CD4-positive, alpha-beta memory T cell (primary cell): ENCODE measurements at regions not wholly inside any gene's neighbourhood (a gene's known extent, or its start where the extent isn't known, plus 50 kb on each side); places are given as distances from the start of the nearest gene placed in this dataset.

Experiments
- CTCF ChIA-PET: fragments of 350-600 bp; sonication (Branson Sonifier 250); formaldehyde crosslinking; loops from one replicate; lab custom pipeline; 2021; ENCODE audit warnings: inconsistent platforms; ENCODE audit not compliant: partially characterized antibody; lab: Charles Lee
- POLR2A ChIA-PET: fragments of 350-600 bp; sonication (Branson Sonifier 250); formaldehyde crosslinking; loops from one replicate; lab custom pipeline; 2021; ENCODE audit not compliant: partially characterized antibody; lab: Charles Lee
- DNase-seq, 5 donors: peaks; one replicate each; pipeline versions ENCODE4 v3.0.0 to v3.0.0-alpha.2; 2020 to 2022; ENCODE audit warnings: mixed read lengths in 1 of 5
- H3K27ac ChIP-seq: one replicate; pipeline ENCODE4 v1.7.0; 2013; ENCODE audit warnings: low read depth, low read length
- H3K27me3 ChIP-seq: 2 replicates; pipeline ENCODE4 v1.7.0; 2013; ENCODE audit warnings: mild to moderate bottlenecking, low read length, moderate library complexity; ENCODE audit not compliant: insufficient read depth
- H3K36me3 ChIP-seq: 2 replicates; pipeline ENCODE4 v1.7.0; 2013; ENCODE audit warnings: mild to moderate bottlenecking, low read length, moderate library complexity; ENCODE audit not compliant: insufficient read depth
- H3K4me1 ChIP-seq: 2 replicates; pipeline ENCODE4 v1.7.0; 2013; ENCODE audit warnings: mild to moderate bottlenecking, low read length, moderate library complexity; ENCODE audit not compliant: insufficient read depth
- H3K4me3 ChIP-seq, 2 donors: one replicate each; pipeline ENCODE4 v1.7.0; 2013; ENCODE audit warnings: low read length in 2 of 2, mild to moderate bottlenecking in 1 of 2
- H3K9me3 ChIP-seq, 2 donors: one replicate each; pipeline ENCODE4 v1.7.0; 2013; ENCODE audit warnings: low read length in 2 of 2, control low read depth in 1 of 2; ENCODE audit not compliant: control insufficient read depth in 1 of 2
- H3K27ac Mint-ChIP-seq, 7 donors: one replicate each; pipeline ENCODE4 v1.8.0; 2020 to 2021; ENCODE audit warnings: mixed read lengths in 7 of 7, mild to moderate bottlenecking in 6 of 7, inconsistent platforms in 3 of 7, moderate library complexity in 3 of 7
- H3K27me3 Mint-ChIP-seq, 2 donors: one replicate each; pipeline ENCODE4 v1.8.0; 2020 to 2021; ENCODE audit warnings: mixed read lengths in 2 of 2
- H3K36me3 Mint-ChIP-seq, 2 donors: one replicate each; pipeline ENCODE4 v1.8.0; 2020 to 2021; ENCODE audit warnings: mixed read lengths in 2 of 2, inconsistent platforms in 1 of 2, mild to moderate bottlenecking in 1 of 2
- H3K4me1 Mint-ChIP-seq, 4 donors: one replicate each; pipeline ENCODE4 v1.8.0; 2020 to 2021; ENCODE audit warnings: mixed read lengths in 4 of 4, mild to moderate bottlenecking in 1 of 4
- H3K4me3 Mint-ChIP-seq, 8 donors: one replicate each; pipeline ENCODE4 v1.8.0; 2020 to 2021; ENCODE audit warnings: mixed read lengths in 8 of 8, mild to moderate bottlenecking in 7 of 8, moderate library complexity in 6 of 8, inconsistent platforms in 3 of 8
- H3K9me3 Mint-ChIP-seq, 8 donors: one replicate each; pipeline ENCODE4 v1.8.0; 2020 to 2021; ENCODE audit warnings: mixed read lengths in 8 of 8, mild to moderate bottlenecking in 5 of 8, inconsistent platforms in 3 of 8, moderate library complexity in 1 of 8
- intact Hi-C: fragments of 100-400 bp; cut with micrococcal nuclease; formaldehyde crosslinking; loops from one replicate; pipeline ENCODE4 v1.15.1; 2023

DNA sequence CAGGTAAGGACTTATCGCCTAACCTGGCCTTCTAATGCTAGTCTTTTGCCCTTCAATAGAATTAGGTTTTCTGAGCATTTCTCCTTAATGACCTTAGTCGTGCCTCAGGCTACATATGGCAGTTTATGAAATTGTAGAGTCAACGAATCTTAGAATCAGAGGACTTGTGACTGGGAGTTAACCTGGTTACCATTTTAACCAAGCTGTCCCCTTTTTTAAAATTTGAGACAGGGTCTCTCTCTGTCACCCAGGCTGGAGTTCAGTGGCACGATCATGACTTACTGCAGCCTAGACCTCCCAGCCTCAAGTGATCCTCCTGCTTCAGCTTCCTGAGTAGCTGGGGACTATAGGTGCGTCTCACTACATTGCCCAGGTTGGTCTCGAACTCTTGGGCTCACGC, 53.5 kb upstream of the DMRTB1 start:
- CTCF ChIA-PET: interaction anchor here (1.3 to 5.0 kb wide), 3 partner anchors 11 to 127 kb away, joined by 4 to 36 read pairs (median 4); no protein-coding TSS in a partner anchor
- Histone ChIP-seq H3K27ac (no peak overlapping the region), H3K9me3 (no peaks in the 10 kb centered on the region), H3K27me3 (no peaks in the 10 kb centered on the region), H3K4me3 (no peak overlapping the region), H3K36me3 (no peaks in the 10 kb centered on the region), H3K4me1 (peaks cover 22% of the 10 kb centered on the region)
- Mint-ChIP-seq H3K4me1 (peaks cover 14 to 22% (median 16%) of the 10 kb centered on the region in 4 donors), H3K9me3 (peaks cover 0 to 1% (median 0%) of the 10 kb centered on the region in 8 donors), H3K4me3 (no peak overlapping the region), H3K27ac (peak overlapping the region in 2 of 7 donors; percentile 19 to 81), H3K36me3 (no peaks in the 10 kb centered on the region), H3K27me3 (no peaks in the 10 kb centered on the region)
- DNase-seq: no peak
- POLR2A ChIA-PET: interaction anchor here (0.5 to 1.0 kb wide), 2 partner anchors 7 to 202 kb away, joined by 3 to 5 read pairs; no protein-coding TSS in a partner anchor
- intact Hi-C loops: no loop called here

DNA sequence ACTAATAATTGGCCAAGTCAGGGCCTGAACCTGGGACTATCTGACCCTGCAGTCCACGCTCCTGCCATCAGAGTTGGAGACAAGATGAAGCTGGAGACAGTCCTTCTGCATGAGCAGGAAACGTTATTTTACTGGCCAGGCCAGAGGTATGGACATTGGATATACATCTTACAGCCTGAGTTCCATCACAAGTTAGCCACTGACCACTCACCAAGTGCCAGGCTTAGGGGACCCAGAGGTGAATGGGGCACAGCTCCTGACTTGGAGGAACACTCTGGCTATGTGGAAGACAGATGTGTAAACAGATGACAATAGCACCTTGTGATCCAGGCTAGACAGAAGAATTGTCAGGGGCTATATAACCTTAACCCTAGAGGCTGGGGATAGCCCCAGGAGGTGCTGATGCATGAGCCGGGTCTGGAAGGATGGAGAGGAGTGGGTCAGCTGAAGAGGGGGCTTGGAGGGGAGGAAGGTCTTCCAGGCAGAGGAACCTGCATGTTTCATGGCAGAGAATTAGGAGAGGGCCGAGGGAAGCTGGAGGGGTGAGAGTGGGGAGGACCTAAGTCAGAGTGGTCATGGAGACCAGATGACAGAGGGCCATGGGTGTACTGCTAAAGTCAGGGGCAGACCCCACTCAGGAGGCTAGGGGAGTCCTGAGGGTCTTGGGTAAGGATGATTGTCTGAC, 52.5 kb upstream of the DMRTB1 start:
- intact Hi-C loops: no loop called here
- Histone ChIP-seq H3K27me3 (no peaks in the 10 kb centered on the region), H3K4me3 (no peak overlapping the region), H3K36me3 (no peaks in the 10 kb centered on the region), H3K27ac (no peak overlapping the region), H3K9me3 (no peaks in the 10 kb centered on the region), H3K4me1 (peaks cover 32% of the 10 kb centered on the region)
- H3K27ac Mint-ChIP-seq: peak overlapping the region in 5 of 7 donors; percentile 30 to 90 (median 76)
- H3K9me3 Mint-ChIP-seq: peaks cover 0 to 1% (median 0%) of the 10 kb centered on the region in 8 donors
- H3K27me3 Mint-ChIP-seq: no peaks in the 10 kb centered on the region
- H3K36me3 Mint-ChIP-seq: no peaks in the 10 kb centered on the region
- H3K4me1 Mint-ChIP-seq: peaks cover 19 to 31% (median 25%) of the 10 kb centered on the region in 4 donors
- DNase-seq: no peak
- ChIA-PET CTCF (interaction anchor here (1.3 to 5.0 kb wide), 2 partner anchors 12 to 37 kb away, joined by 4 to 36 read pairs; no protein-coding TSS in a partner anchor), POLR2A (no interaction called here)
- H3K4me3 Mint-ChIP-seq: no peak overlapping the region

DNA sequence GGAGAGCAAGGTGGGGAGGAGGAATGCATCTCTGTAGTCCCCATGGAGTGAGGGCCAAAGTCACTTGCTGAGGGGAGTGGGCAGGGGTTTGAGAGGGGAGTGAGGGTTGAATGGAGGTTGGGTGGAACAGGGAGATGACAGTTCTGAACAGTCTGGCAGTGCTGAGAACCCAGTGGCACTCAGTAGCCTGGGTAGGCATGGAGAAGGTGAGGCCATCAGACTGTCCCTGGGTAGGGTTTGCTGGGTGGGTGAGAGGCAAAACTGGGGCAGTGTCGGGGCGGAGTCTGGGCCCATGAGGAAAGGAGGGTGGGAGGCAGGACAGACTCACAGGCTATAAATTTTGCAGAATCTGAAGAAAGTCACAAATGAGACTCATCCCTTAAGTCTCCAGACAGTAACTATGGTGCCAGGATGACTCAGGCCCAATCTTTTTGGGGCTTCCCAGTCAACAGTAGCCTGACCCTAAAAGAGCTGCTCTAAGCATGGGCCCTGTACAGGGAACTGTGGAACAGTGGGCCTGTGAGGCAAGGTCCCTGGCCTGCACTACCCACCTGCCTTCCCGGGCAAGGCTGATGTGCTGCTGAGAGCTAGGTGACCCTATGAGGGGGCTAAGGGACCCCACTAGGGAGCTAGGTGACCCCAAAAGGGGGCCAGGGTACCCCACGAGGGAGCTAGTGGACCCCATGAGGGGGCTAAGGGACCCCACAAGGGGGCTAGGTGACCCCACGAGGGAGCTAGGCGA, 51.0 kb upstream of the DMRTB1 start:
- peak overlapping the region in 6 of 7 donors; percentile 14 to 95 (median 75) for H3K27ac Mint-ChIP-seq
- CTCF ChIA-PET: interaction anchor here (1.5 to 2.0 kb wide), 3 partner anchors 13 to 130 kb away, joined by 5 to 9 read pairs (median 8); no protein-coding TSS in a partner anchor
- H3K4me1 ChIP-seq: peaks cover 47% of the 10 kb centered on the region

DNA sequence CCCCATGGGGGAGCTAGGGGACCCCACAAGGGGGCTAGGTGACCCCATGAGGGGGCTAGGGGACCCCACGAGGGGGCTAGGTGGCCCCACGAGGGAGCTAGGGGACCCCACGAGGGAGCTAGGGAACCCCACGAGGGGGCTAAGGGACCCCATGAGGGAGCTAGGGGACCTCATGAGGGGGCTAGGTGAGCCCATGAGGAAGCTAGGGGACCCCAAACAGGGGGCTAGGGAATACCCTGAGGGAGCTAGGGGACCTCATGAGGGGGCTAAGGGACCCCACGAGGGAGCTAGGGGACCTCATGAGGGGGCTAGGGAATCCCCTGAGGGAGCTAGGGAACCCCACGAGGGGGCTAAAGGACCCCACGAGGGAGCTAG, 50.5 kb upstream of the DMRTB1 start:
- H3K4me3 Mint-ChIP-seq: no peak overlapping the region
- intact Hi-C loops: no loop called here
- H3K9me3 Mint-ChIP-seq: peaks cover 0 to 1% (median 0%) of the 10 kb centered on the region in 8 donors
- H3K4me3 ChIP-seq: no peak overlapping the region
- peaks cover 36 to 52% (median 45%) of the 10 kb centered on the region in 4 donors for H3K4me1 Mint-ChIP-seq
- H3K27ac Mint-ChIP-seq: no peak overlapping the region
- H3K9me3 ChIP-seq: no peaks in the 10 kb centered on the region
- CTCF ChIA-PET: interaction anchor here (1.5 to 2.0 kb wide), 3 partner anchors 13 to 130 kb away, joined by 5 to 9 read pairs (median 8); no protein-coding TSS in a partner anchor
- peaks cover 52% of the 10 kb centered on the region for H3K4me1 ChIP-seq
- no peaks in the 10 kb centered on the region for H3K36me3 Mint-ChIP-seq
- H3K27ac ChIP-seq: no peak overlapping the region
- no peaks in the 10 kb centered on the region for H3K27me3 ChIP-seq
- DNase-seq: no peak
- POLR2A ChIA-PET: interaction anchor here (0.9 to 1.4 kb wide), 4 partner anchors 40 to 112 kb away, joined by 3 to 4 read pairs (median 4); partner anchors contain the start of gene LRP8
- no peaks in the 10 kb centered on the region for H3K27me3 Mint-ChIP-seq
- no peaks in the 10 kb centered on the region for H3K36me3 ChIP-seq

More for the DNA sequence above, 51.0 kb upstream of the DMRTB1 start:
- Histone ChIP-seq H3K27me3 (no peaks in the 10 kb centered on the region), H3K36me3 (no peaks in the 10 kb centered on the region), H3K4me3 (no peak overlapping the region), H3K9me3 (no peaks in the 10 kb centered on the region), H3K27ac (no peak overlapping the region)
- Mint-ChIP-seq H3K27me3 (no peaks in the 10 kb centered on the region), H3K9me3 (peaks cover 0 to 1% (median 0%) of the 10 kb centered on the region in 8 donors), H3K36me3 (no peaks in the 10 kb centered on the region), H3K4me3 (peak overlapping the region in 1 of 8 donors; percentile 39), H3K4me1 (peaks cover 30 to 46% (median 40%) of the 10 kb centered on the region in 4 donors)
- DNase-seq: no peak
- POLR2A ChIA-PET: interaction anchor here (1.3 to 1.4 kb wide), 2 partner anchors 81 to 83 kb away, joined by 4 read pairs; partner anchors contain the start of gene LRP8
- intact Hi-C loops: no loop called here

DNA sequence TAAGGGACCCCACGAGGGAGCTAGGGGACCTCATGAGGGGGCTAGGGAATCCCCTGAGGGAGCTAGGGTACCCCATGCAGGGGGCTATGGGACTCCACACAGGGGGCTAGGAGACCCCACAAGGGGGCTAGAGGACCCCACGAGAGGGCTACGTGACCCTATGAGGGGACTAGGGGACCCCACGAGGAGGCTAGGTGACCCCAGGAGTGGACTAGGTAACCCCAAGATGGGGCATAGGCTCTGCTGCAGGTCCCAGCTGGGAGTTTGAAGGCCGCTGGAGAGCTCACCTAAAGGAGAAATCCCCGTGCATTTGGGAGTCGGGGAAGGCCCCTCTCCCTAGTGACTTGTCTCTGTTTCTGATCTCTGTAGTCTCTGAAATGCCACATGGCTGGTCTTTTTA, 50.0 kb upstream of the DMRTB1 start:
- Histone ChIP-seq H3K36me3 (no peaks in the 10 kb centered on the region), H3K4me1 (peaks cover 57% of the 10 kb centered on the region), H3K27me3 (no peaks in the 10 kb centered on the region), H3K4me3 (no peak overlapping the region), H3K9me3 (no peaks in the 10 kb centered on the region), H3K27ac (no peak overlapping the region)
- H3K4me3 Mint-ChIP-seq: peak overlapping the region in 1 of 8 donors; percentile 17
- no peak for DNase-seq
- POLR2A ChIA-PET: interaction anchor here (0.9 to 1.4 kb wide), 4 partner anchors 39 to 113 kb away, joined by 3 to 4 read pairs (median 4); partner anchors contain the start of gene LRP8
- H3K27ac Mint-ChIP-seq: peak overlapping the region in 4 of 7 donors; percentile 82 to 99 (median 94)
- H3K27me3 Mint-ChIP-seq: no peaks in the 10 kb centered on the region
- intact Hi-C loops: no loop called here
- peaks cover 0 to 1% (median 0%) of the 10 kb centered on the region in 8 donors for H3K9me3 Mint-ChIP-seq
- H3K4me1 Mint-ChIP-seq: peaks cover 40 to 57% (median 50%) of the 10 kb centered on the region in 4 donors
- H3K36me3 Mint-ChIP-seq: no peaks in the 10 kb centered on the region
- CTCF ChIA-PET: interaction anchor here (1.5 to 2.0 kb wide), 3 partner anchors 14 to 131 kb away, joined by 5 to 9 read pairs (median 8); no protein-coding TSS in a partner anchor
